WTC11 (cell line): ENCODE measurements at regions not wholly inside any gene's neighbourhood (a gene's known extent, or its start where the extent isn't known, plus 50 kb on each side); places are given as distances from the start of the nearest gene placed in this dataset.
A peak's percentile ranks its signal among the peaks of the same experiment; 100 is the strongest.

Source experiments
- ATAC-seq: fragments of 200-7000 bp; cut with Tn5 transposase; 2 replicates; pipeline ENCODE4 v1.10.0; 2021; ENCODE audit warnings: mild to moderate bottlenecking, moderate library complexity
- CTCF ChIA-PET: fragments of 300-600 bp; sonication (Branson Sonifier 250); formaldehyde crosslinking; loops from one replicate; lab custom pipeline; 2021; ENCODE audit warnings: antibody characterized with exemption; lab: Charles Lee
- POLR2A ChIA-PET: fragments of 350-600 bp; sonication (Branson Sonifier 250); formaldehyde crosslinking; loops from one replicate; lab custom pipeline; 2021; ENCODE audit warnings: antibody characterized with exemption; lab: Charles Lee
- DNase-seq: peaks from one replicate; pipeline ENCODE4 v3.0.0; 2021; ENCODE audit warnings: low spot score
- H3K27ac Mint-ChIP-seq: 2 replicates; pipeline ENCODE4 v1.8.0; 2021; ENCODE audit warnings: mixed read lengths
- H3K27me3 Mint-ChIP-seq: 2 replicates; pipeline ENCODE4 v1.8.0; 2021; ENCODE audit warnings: low read depth, mild to moderate bottlenecking, moderate library complexity, mixed read lengths
- H3K36me3 Mint-ChIP-seq: 2 replicates; pipeline ENCODE4 v1.8.0; 2021; ENCODE audit warnings: mixed read lengths
- H3K4me1 Mint-ChIP-seq: 2 replicates; pipeline ENCODE4 v1.8.0; 2022; ENCODE audit warnings: mixed read lengths
- H3K4me3 Mint-ChIP-seq: 2 replicates; pipeline ENCODE4 v1.8.0; 2021; ENCODE audit warnings: mild to moderate bottlenecking, moderate library complexity, mixed read lengths
- H3K9me3 Mint-ChIP-seq: 2 replicates; pipeline ENCODE4 v1.8.0; 2021; ENCODE audit warnings: mixed read lengths
- CDX4 ChIP-seq: fragments of 250-450 bp; sonication (Bioruptor Pico); IDR thresholded peaks from 2 replicates; pipeline ENCODE4 v1.9.0; 2021; ENCODE audit warnings: moderate library complexity, mild to moderate bottlenecking, inconsistent platforms, borderline replicate concordance
- E2F1 ChIP-seq: sonication (generic); formaldehyde crosslinking; IDR thresholded peaks from 2 replicates; pipeline ENCODE4 v1.8.0; 2022; ENCODE audit warnings: mild to moderate bottlenecking, missing genetic modification reagents
- E2F5 ChIP-seq: sonication (generic); formaldehyde crosslinking; IDR thresholded peaks from 2 replicates; pipeline ENCODE4 v1.8.1; 2022; ENCODE audit warnings: mild to moderate bottlenecking, moderate library complexity, missing genetic modification reagents
- ELF4 ChIP-seq: sonication (generic); formaldehyde crosslinking; IDR thresholded peaks from 2 replicates; pipeline ENCODE4 v1.8.1; 2022; ENCODE audit warnings: low read depth, mild to moderate bottlenecking, moderate library complexity, missing genetic modification reagents
- GTF2I ChIP-seq: fragments of 250-450 bp; sonication (Bioruptor Pico); conservative IDR thresholded peaks from 2 replicates; pipeline ENCODE4 v1.4.0; 2021; ENCODE audit warnings: mild to moderate bottlenecking
- JUN ChIP-seq: sonication (generic); formaldehyde crosslinking; IDR thresholded peaks from 2 replicates; pipeline ENCODE4 v1.8.0; 2023; ENCODE audit warnings: mild to moderate bottlenecking, missing genetic modification reagents
- MAX ChIP-seq: sonication (generic); formaldehyde crosslinking; IDR thresholded peaks from 2 replicates; pipeline ENCODE4 v1.8.0; 2022; ENCODE audit warnings: mild to moderate bottlenecking, missing genetic modification reagents
- MLX ChIP-seq: sonication (generic); formaldehyde crosslinking; IDR thresholded peaks from 2 replicates; pipeline ENCODE4 v1.8.1; 2023; ENCODE audit warnings: mild to moderate bottlenecking, missing genetic modification reagents, moderate library complexity
- MXD4 ChIP-seq: fragments of 250-450 bp; sonication (Bioruptor Pico); IDR thresholded peaks from 2 replicates; pipeline ENCODE4 v1.8.0; 2021; ENCODE audit warnings: mild to moderate bottlenecking, moderate library complexity, borderline replicate concordance
- NFATC4 ChIP-seq: fragments of 250-450 bp; sonication (Bioruptor Pico); IDR thresholded peaks from 2 replicates; pipeline ENCODE4 v1.9.0; 2021; ENCODE audit warnings: mild to moderate bottlenecking
- OVOL2 ChIP-seq: fragments of 250-450 bp; sonication (Bioruptor Pico); IDR thresholded peaks from 2 replicates; pipeline ENCODE4 v1.9.0; 2021; ENCODE audit warnings: mild to moderate bottlenecking, borderline replicate concordance
- RELA ChIP-seq: sonication (generic); formaldehyde crosslinking; IDR thresholded peaks from 2 replicates; pipeline ENCODE4 v1.8.1; 2022; ENCODE audit warnings: missing genetic modification reagents, mild to moderate bottlenecking, borderline replicate concordance
- ZMAT4 ChIP-seq: fragments of 250-450 bp; sonication (Bioruptor Pico); IDR thresholded peaks from 2 replicates; pipeline ENCODE4 v1.9.0; 2021; ENCODE audit warnings: mild to moderate bottlenecking
- ZNF121 ChIP-seq: sonication (generic); formaldehyde crosslinking; IDR thresholded peaks from 2 replicates; pipeline ENCODE4 v1.8.0; 2023; ENCODE audit warnings: missing genetic modification reagents
- ZNF425 ChIP-seq: fragments of 250-450 bp; sonication (Bioruptor Pico); conservative IDR thresholded peaks from 2 replicates; pipeline ENCODE4 v1.9.0; 2021; ENCODE audit warnings: mild to moderate bottlenecking
- TF ChIP-seq, protein P1 (sequence below): sonication (generic); formaldehyde crosslinking; IDR thresholded peaks from 2 replicates; pipeline ENCODE4 v1.8.1; 2022; ENCODE audit warnings: missing genetic modification reagents, borderline replicate concordance
- TF ChIP-seq, protein P2 (sequence below): fragments of 250-450 bp; sonication (Bioruptor Pico); IDR thresholded peaks from 2 replicates; pipeline ENCODE4 v1.9.0; 2021; ENCODE audit warnings: mild to moderate bottlenecking
- TF ChIP-seq, protein P3 (sequence below): fragments of 250-450 bp; sonication (Bioruptor Pico); IDR thresholded peaks from 2 replicates; pipeline ENCODE4 v1.8.0; 2021; ENCODE audit warnings: mild to moderate bottlenecking

GRCh38 chr16:72255786-72256185 lies 83.8 kb upstream of the PMFBP1 start:
- Mint-ChIP-seq H3K27ac (peak overlapping the region; percentile 51; the same call in 1 of the 2 replicates), H3K4me3 (no peak overlapping the region), H3K36me3 (no peaks in the 10 kb centered on the region), H3K4me1 (peaks cover 17% of the 10 kb centered on the region), H3K27me3 (no peaks in the 10 kb centered on the region), H3K9me3 (no peaks in the 10 kb centered on the region)
- ChIA-PET CTCF (interaction anchor here (1.1 kb wide), 1 partner anchor 60 kb away, joined by 3 read pairs; no protein-coding TSS in a partner anchor), POLR2A (no interaction called here)
- no peak for TF ChIP-seq CDX4 (CRISPR knock-in tag)
- no peak for TF ChIP-seq ZMAT4 (CRISPR knock-in tag)
- TF ChIP-seq RELA: no peak
- no peak for TF ChIP-seq E2F5 (CRISPR knock-in tag)
- no peak for TF ChIP-seq ZNF121 (CRISPR knock-in tag)
- no peak for TF ChIP-seq ELF4 (CRISPR knock-in tag)
- TF ChIP-seq, protein P1, sequence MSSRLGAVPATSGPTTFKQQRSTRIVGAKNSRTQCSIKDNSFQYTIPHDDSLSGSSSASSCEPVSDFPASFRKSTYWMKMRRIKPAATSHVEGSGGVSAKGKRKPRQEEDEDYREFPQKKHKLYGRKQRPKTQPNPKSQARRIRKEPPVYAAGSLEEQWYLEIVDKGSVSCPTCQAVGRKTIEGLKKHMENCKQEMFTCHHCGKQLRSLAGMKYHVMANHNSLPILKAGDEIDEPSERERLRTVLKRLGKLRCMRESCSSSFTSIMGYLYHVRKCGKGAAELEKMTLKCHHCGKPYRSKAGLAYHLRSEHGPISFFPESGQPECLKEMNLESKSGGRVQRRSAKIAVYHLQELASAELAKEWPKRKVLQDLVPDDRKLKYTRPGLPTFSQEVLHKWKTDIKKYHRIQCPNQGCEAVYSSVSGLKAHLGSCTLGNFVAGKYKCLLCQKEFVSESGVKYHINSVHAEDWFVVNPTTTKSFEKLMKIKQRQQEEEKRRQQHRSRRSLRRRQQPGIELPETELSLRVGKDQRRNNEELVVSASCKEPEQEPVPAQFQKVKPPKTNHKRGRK (CRISPR knock-in tag): no peak
- TF ChIP-seq MLX (CRISPR knock-in tag): no peak
- TF ChIP-seq GTF2I (CRISPR knock-in tag): no peak
- DNase-seq (no peak), ATAC-seq (no peak)

- POLR2A ChIA-PET: no interaction called here
- no peaks in the 10 kb centered on the region for H3K27me3 Mint-ChIP-seq
- DNase-seq (no peak), ATAC-seq (no peak)
- TF ChIP-seq, protein P2, sequence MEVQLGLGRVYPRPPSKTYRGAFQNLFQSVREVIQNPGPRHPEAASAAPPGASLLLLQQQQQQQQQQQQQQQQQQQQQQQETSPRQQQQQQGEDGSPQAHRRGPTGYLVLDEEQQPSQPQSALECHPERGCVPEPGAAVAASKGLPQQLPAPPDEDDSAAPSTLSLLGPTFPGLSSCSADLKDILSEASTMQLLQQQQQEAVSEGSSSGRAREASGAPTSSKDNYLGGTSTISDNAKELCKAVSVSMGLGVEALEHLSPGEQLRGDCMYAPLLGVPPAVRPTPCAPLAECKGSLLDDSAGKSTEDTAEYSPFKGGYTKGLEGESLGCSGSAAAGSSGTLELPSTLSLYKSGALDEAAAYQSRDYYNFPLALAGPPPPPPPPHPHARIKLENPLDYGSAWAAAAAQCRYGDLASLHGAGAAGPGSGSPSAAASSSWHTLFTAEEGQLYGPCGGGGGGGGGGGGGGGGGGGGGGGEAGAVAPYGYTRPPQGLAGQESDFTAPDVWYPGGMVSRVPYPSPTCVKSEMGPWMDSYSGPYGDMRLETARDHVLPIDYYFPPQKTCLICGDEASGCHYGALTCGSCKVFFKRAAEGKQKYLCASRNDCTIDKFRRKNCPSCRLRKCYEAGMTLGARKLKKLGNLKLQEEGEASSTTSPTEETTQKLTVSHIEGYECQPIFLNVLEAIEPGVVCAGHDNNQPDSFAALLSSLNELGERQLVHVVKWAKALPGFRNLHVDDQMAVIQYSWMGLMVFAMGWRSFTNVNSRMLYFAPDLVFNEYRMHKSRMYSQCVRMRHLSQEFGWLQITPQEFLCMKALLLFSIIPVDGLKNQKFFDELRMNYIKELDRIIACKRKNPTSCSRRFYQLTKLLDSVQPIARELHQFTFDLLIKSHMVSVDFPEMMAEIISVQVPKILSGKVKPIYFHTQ (CRISPR knock-in tag): no peak
- TF ChIP-seq OVOL2 (no peak), MAX (CRISPR knock-in tag) (no peak)
- H3K9me3 Mint-ChIP-seq: no peaks in the 10 kb centered on the region
- CTCF ChIA-PET: interaction anchor here (1.3 to 1.7 kb wide), 2 partner anchors 219 to 585 kb away, joined by 5 to 7 read pairs; no protein-coding TSS in a partner anchor
- peaks cover 6% of the 10 kb centered on the region for H3K4me1 Mint-ChIP-seq
- no peak overlapping the region for H3K27ac Mint-ChIP-seq
- H3K4me3 Mint-ChIP-seq: no peak overlapping the region
- H3K36me3 Mint-ChIP-seq: no peaks in the 10 kb centered on the region
Observed at GRCh38 chr16:72247821-72248253, 75.9 kb upstream of the PMFBP1 start.

DNA sequence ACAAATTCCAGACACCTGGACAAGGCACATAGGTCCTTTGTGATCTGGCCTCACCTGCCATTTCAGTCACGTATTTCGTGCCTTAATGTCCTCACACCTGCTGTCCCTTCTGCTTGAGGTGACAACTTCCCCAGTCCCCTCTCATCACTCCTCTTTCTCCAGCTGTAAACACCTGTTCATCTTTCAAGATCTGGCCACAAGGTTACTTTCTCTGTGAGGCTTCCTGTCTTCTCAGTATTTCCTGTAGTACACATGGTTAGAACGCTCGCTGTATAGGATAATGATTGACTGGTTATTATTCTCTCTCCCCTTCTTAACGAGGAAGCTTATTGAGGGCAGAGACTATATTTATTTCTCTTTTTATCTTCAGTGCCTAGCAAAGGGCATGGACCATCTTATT lies 74.5 kb upstream of the PMFBP1 start:
- Mint-ChIP-seq H3K36me3 (no peaks in the 10 kb centered on the region), H3K4me1 (peaks cover 6% of the 10 kb centered on the region), H3K27me3 (no peaks in the 10 kb centered on the region), H3K4me3 (no peak overlapping the region), H3K9me3 (no peaks in the 10 kb centered on the region), H3K27ac (no peak overlapping the region)
- ChIA-PET POLR2A (no interaction called here), CTCF (no interaction called here)
- DNase-seq (no peak), ATAC-seq (no peak)
- TF ChIP-seq E2F1 (CRISPR knock-in tag) (no peak), MXD4 (no peak), JUN (CRISPR knock-in tag) (no peak), ZNF425 (CRISPR knock-in tag) (no peak), NFATC4 (no peak), RELA (no peak)
- TF ChIP-seq, protein P3, sequence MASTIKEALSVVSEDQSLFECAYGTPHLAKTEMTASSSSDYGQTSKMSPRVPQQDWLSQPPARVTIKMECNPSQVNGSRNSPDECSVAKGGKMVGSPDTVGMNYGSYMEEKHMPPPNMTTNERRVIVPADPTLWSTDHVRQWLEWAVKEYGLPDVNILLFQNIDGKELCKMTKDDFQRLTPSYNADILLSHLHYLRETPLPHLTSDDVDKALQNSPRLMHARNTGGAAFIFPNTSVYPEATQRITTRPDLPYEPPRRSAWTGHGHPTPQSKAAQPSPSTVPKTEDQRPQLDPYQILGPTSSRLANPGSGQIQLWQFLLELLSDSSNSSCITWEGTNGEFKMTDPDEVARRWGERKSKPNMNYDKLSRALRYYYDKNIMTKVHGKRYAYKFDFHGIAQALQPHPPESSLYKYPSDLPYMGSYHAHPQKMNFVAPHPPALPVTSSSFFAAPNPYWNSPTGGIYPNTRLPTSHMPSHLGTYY (CRISPR knock-in tag): no peak
